Fibroblast of mammary gland (primary cell): ENCODE measurements at regions not wholly inside any gene's neighbourhood (a gene's known extent, or its start where the extent isn't known, plus 50 kb on each side); places are given as distances from the start of the nearest gene placed in this dataset.

Experiments used
- DNase-seq: peaks from one replicate; pipeline ENCODE4 v3.0.0-alpha.2; 2010; ENCODE audit warnings: low read depth
- H3K4me3 ChIP-seq: 2 replicates; pipeline ENCODE4 v1.5.1; 2011; ENCODE audit warnings: low read depth, mild to moderate bottlenecking, low read length, moderate library complexity; ENCODE audit not compliant: control insufficient read depth
- TF ChIP-seq, protein P1 (sequence below): conservative IDR thresholded peaks from 2 replicates; pipeline ENCODE4 v1.5.1; 2011; ENCODE audit warnings: low read depth, low read length, inconsistent platforms; ENCODE audit not compliant: control insufficient read depth, insufficient read depth

DNA sequence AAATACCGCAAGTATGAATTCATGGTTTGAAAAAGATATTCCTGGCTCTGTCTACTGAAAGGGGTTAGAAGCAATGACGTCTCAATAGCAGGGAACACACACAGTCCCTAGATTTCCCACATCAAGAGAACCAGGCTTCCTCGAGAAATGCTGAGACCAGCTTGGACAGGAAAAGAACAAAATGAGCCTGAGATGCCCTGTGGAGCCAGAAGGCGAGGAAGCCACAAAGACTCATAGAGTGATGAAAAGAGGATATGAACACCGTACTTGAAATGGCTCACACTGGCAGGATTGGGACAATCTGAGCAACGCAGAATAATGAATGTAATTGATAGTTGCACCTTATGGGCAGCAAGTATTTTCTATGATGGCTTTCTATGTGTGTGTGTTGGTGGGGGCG is 302.4 kb upstream of the ATP10A start:
- TF ChIP-seq, protein P1, sequence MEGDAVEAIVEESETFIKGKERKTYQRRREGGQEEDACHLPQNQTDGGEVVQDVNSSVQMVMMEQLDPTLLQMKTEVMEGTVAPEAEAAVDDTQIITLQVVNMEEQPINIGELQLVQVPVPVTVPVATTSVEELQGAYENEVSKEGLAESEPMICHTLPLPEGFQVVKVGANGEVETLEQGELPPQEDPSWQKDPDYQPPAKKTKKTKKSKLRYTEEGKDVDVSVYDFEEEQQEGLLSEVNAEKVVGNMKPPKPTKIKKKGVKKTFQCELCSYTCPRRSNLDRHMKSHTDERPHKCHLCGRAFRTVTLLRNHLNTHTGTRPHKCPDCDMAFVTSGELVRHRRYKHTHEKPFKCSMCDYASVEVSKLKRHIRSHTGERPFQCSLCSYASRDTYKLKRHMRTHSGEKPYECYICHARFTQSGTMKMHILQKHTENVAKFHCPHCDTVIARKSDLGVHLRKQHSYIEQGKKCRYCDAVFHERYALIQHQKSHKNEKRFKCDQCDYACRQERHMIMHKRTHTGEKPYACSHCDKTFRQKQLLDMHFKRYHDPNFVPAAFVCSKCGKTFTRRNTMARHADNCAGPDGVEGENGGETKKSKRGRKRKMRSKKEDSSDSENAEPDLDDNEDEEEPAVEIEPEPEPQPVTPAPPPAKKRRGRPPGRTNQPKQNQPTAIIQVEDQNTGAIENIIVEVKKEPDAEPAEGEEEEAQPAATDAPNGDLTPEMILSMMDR = no peak
- no peak for DNase-seq
- H3K4me3 ChIP-seq = no peak overlapping the region

DNA sequence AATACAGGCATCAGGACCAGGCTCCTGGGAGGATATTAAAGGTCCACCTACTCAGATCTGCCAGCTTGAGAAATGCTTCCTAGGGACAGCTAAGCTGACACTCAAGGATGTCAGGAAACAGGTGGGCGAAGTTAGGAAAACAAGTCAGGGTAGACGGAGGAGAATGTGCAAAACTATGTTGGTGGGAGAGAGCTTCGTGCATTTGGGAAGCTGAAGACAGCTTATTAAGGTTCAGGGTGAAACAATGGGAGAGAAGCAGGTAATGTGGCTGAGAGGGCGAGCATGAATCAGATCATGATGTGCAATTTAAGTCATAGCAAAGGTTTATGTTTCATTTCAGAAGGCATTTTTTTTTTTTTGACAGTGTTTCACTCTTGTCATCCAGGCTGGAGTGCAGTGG is 297.2 kb upstream of the ATP10A start:
- no peak overlapping the region for H3K4me3 ChIP-seq
- TF ChIP-seq, protein P1 = no peak
- DNase-seq = no peak

DNA sequence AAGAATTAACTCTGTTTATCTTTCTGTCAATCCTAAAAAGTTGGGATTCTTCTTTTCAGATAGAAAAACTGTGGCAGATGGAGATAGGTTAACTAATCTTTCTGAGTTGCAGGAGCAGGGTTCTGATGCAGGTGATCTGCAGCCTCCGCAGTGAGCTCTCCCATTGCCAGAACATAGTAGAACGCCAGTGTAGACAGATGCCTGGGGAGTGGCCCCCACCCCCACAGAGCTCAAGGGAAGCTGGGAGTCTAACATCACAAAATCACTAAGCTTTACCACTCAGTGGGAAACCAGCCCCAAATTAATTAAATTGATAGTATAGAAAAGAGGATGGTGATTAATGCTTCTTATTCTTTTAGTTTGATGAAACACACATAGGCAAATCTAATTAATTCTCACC is 295.0 kb upstream of the ATP10A start:
- no peak for DNase-seq
- H3K4me3 ChIP-seq = no peak overlapping the region
- TF ChIP-seq, protein P1 = no peak

DNA sequence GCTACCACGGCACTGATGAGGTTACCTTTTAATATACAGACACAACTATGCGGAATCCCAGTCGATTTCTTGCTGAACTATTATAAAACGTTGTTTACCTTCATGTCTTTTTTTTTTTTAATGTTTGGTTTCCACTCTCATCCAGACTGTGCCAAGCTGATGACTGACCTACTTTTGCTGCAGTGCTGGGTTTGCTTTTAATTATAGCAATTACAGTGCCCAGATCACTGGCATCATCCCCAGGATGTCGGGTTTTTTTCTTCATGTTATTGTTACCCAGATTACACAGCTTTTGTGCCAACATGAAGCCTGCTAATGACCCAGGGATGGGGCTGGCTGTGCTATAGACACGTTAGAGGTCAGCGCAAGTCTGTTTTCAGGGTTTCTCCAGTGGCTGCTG is 294.0 kb upstream of the ATP10A start:
- TF ChIP-seq, protein P1 = no peak
- DNase-seq = no peak
- H3K4me3 ChIP-seq = no peak overlapping the region

DNA sequence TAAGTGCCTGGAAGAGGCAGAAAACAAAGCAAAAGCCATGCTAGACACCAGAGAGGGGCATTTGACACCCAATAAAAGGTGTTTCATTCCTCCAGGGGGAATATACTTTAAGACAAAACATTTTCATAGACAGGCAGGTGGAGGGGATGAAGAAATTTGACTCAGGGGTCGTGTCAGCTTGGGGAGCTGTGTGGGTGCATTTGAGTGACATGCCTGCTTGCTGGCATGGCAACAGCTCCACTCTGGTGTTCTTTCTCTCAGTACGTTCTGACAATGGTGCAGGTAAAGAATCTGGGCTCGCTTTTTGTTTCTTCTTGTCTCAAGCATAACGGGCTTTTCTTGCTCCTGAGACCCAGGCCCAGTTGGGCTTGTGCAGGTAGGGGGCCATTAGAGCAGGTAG is 292.9 kb upstream of the ATP10A start:
- TF ChIP-seq, protein P1 = no peak
- no peak overlapping the region for H3K4me3 ChIP-seq
- DNase-seq = no peak

DNA sequence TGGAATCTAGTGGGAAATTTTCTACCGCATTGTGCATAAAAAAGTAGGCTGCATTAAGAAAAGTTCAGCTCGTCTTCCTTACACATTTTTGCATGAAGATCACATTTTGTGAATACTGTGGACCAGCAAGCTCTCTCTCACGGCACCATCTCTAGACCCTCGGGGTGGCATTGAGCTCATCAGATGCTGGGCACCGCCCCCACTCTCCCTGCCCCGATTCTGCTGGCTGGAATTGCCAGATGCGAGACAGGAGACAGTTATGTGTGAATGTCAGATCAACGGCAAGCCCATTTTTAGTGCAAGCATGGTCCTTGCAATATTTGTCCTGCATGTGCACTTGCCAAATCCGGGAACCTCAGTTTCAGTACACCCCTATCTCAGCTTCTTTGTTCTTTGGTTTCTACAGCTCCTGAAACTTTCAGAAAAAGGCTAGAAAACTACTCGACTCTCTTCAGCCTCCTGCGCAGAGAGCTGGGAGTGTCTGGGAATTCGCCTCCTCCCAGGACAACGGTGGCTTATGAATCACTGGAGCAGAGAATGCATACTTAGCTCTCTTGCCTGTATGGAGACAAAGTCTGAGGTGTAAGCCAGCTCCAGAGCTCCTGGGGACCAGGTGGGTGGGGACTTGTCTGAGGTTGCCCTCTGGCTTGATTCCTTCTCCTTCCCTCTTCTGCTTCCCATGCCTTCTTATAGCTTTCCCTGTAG is 285.2 kb upstream of the ATP10A start:
- H3K4me3 ChIP-seq = no peak overlapping the region
- TF ChIP-seq, protein P1 = no peak
- no peak for DNase-seq

DNA sequence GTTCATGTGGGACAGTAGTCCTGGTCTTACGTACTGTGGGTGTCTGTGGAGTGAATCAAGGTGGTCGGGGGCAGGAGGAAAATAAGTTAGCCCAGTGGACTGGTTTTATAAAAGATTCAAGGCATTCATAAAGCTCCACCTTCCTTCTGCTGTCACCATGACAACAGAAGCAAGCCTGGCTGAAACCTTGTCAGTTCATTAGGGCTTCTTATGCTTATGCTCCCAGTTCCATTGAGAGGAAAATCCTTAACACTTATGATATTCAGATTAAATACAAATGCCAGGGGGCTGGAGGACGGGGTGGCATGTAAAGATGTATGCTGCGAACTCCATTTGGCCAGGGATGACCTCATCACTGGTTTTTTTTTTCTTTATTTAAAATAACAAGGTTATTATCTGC is 283.1 kb upstream of the ATP10A start:
- DNase-seq = no peak
- H3K4me3 ChIP-seq = no peak overlapping the region
- TF ChIP-seq, protein P1 = no peak
